CD4-positive, alpha-beta T cell treated with Interleukin-10 for 1 hour (primary cell): ENCODE measurements at regions not wholly inside any gene's neighbourhood (a gene's known extent, or its start where the extent isn't known, plus 50 kb on each side); places are given as distances from the start of the nearest gene placed in this dataset.

Experiments used
- DNase-seq: peaks from one replicate; pipeline ENCODE4 v3.0.0-alpha.2; 2020

DNA sequence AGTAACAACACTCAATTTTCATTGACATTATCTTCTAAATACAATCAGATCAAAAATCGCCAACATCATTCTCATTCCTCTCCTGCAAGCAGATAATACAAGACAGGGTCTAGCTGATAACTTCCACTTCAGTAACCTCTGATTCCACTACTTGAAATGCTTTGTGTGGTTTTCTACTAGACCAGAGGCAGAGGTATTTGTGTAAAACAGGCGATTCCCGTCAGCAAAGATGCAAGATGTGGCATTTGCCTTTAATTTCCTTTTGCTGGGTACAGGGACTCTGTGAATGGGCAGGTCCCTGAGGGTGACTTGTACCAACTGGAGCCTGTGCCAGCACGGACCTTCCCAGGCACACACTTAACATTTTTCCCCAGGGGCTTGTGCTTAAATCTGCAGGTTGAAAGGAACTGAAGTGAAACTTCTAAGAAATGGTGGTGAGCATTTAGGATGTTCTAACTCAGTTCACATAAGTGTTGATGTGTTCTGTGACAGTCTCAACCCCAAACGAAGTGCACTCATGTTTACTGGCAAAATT, 625.5 kb upstream of the WWC1 start:
- DNase-seq, result no peak

DNA sequence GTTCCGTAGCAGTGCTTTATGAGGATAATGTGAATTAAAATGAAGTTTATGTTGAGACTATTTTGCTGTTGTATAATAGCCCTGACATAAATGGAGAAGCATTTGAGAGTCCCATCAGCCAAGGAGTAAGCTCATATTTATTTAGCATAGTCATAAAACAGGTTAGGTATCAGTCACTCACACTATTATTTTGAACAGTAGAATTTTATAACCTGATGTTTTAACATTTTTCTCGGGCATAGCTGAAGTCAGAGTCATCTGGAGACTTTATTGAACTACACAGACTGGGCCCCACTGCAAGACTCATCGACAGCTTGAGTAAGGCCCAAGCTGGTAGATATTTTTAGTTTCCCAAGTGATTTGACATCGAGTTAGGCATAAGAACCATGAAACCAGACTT, 620.3 kb upstream of the WWC1 start:
- DNase-seq, result no peak

DNA sequence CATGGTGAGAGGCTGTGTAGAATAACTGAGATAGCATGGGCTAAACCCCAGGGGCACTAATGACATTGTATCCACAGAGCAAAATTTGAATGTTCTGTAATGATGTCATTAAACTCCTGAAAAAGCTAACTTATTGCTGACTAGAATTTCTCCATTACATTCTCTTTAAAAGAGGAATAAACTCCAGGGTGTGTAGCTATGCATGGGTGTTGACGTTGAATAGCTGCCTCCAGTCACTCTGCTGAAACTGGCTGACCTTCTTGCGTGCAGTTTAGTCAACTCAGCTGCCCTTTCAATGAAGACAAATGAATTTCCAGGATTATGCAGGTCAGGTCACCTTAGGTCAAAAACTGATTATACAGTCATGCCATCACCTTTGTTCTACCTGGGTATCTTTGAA, 617.5 kb upstream of the WWC1 start:
- DNase-seq, result no peak

DNA sequence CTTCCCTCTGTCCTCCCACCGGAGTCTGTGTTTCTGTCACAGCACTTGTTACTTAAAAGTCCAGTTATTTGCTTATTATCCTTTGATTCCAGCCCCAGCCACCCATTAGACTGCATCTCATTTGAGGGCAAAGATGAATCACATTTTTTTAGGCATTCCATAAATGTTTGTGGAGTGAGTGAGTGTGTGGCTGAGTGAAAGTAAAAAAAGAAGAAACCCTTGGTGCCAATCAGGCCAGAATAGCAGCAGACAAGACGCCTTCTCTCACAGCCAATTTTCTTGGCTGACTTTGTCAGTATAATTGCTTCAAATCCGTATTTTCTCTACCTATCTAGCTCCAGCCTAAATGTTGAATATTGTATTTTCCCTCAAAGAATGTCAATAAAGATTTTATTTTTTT, 613.0 kb upstream of the WWC1 start:
- DNase-seq, result no peak

DNA sequence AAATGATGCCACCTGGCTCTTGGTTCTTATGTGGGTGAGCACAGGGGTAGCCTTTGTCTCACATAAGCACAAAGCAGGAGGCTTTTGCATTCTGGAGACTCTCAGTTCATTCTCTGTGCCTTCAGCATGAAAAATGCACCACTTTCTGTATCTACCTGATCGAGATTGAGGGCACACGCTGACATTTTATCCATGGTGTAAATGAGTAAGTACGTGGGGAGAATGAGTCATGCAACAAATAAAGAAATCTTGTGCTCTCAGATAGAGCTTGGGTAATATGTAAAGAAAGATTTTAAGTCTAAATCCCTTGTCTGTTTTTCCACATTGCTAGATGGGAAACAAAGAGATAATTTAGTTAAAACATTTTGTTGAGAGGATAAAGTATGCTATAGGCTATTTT, 607.2 kb upstream of the WWC1 start:
- no peak for DNase-seq

DNA sequence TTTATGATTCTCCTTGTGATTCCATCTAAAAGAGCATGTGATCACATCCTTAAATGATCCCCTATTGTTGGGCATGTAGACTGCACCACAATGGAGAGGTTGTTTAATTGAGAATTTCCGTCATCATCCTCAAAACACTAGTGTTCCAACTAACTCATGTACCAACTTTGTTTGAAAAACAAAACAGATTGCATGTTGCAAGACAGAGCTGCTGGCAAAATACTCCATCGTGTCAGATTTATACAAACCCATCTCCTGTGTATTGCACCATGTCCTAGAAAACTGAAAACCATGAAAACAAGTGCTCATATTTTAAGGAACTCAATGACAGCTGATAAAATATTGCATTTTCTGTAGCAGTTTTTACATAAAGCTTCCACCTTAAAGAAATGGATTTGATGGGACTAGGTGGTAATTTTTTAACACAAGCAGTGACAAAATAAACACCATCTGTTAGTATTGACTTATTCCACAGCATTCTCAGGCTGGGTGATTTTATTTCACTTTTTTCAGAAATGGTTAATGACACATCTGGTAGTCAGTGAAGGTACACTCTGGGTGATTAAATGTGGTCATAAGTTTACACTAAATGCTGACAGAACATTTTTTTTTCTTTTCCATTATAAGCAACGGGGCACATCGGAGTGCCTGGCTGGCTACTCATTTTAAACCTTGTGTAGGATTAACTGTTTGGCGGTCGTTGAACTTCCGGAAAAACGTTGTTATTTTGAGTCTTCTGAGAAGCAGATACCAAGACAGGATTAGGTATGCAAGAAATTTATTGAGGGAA, 602.9 kb upstream of the WWC1 start:
- no peak for DNase-seq

DNA sequence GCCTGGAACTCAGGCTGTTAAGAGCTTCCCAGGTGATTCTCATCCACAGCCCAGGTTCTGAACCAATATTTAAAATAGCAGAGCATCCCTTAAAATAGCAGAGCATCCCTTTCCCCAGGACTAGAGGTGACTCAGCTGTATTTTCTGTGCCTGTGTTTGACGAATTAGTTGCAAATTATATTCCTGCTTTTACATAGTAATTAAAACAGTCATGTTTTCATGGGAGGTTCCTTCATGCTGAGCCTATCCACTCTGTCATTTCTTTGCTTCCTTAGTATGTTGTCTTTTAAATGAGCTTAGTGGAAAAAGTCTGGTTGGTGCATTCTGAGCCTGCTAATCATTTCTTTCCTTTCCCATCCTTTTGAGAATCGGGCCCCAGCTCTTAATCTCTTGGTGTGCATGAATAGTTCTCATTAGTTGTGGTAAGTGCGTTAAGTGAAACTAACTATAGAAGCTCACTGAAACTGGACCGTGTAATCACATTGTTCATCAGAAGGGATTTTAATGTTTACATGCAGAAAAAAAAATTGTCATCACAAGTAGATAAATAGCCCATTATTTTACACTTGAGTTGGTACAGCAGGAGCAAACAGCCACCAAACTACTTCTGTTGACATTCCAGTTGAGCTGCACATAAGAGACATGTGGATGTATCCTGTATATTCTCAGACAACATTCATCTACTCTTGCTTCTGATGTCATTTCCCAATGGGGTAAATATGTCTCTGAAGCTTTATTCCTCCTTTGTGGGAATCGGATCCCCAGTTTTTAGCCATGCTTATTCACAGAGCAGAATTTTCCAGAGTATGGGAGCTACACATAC, 596.9 kb upstream of the WWC1 start:
- no peak for DNase-seq

DNA sequence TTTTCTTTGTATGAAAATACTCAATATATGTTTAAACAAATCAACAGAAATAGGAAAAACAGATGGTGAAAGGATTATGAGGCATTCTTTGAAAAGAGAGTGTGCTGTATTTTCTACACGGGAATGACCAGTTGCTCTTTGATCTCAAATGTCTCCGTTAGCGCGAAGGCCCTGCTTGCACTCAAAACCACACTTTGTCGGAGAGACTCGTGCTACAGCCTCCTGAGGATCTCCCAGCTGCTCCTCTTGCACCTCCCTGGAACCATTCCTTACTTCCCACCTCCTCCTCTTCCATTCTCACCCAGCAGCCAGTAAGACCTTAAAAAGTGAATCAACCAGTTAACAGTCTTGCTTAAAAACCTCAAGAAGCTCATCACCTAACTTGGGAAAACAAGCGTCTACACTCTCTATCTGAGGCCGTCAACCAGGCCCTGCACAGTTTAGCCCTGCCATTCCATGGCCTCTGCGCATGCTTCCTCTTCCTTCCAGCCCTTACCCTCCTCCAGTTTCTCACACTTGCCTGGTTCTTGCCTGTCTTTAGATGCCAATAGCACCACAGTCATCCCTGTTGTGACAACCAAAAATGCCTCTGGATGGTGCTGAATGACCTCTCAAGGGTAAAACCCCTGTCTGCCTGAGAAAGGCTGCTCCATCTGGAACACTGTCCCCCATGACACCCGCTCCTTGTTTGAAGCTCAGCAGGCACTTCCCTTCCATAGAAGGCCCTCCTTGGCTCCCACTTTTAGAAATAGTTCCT, 594.7 kb upstream of the WWC1 start:
- DNase-seq, result no peak

DNA sequence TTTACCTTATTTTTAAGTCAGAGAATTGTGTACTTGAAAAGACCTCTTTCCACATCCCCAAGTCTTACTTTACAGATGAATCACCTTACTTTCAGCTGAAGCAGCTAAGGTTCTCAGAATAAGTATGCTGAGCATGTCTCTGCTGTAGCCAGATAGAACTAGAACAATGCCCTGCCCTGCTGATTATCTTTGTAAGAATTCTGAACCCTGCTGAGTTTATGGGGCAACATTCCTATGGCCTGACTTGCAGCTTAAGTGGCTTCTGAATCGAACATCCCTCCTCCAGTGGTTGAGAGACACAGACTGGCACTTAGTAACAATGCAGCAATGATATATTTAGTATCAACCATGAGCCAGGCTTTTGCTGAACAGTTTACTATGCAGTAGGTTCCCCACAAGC, 592.0 kb upstream of the WWC1 start:
- DNase-seq, result no peak

DNA sequence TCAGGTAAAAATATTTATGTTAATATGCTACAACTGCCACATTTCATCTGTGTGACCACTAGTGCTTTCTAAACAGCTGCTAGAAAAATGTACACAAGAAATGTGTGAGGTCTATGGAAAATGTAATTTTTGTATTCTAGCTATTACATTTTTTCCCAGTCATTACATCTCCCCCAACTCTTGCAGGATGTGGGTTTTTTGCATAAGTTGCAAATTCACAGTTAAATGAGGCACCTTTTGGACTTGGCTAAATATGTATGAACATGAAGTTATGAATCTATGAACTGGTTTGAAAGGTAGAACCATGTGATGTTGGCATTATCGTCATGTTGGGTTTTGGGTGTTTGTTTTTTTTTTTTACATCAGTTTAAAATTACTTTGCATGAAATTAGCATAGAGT, 590.4 kb upstream of the WWC1 start:
- no peak for DNase-seq

DNA sequence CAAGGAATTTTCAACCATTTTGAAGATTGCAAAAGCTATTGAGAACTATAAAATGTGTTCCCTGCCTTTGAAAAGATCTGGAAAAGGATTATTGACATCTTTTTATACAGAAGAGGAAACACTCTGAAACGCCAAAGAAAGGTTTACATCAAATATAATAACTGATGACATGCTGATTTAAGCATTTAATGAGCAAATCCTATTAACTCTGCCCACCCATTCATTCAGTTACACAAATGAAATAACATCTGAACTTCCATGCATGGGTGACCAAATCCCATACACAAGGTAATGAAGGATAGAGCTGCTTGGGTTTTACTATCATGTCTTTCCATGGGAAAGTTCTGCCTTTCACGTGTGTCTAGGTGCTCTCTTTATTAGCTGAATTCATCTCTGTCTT, 589.4 kb upstream of the WWC1 start:
- DNase-seq, result no peak

DNA sequence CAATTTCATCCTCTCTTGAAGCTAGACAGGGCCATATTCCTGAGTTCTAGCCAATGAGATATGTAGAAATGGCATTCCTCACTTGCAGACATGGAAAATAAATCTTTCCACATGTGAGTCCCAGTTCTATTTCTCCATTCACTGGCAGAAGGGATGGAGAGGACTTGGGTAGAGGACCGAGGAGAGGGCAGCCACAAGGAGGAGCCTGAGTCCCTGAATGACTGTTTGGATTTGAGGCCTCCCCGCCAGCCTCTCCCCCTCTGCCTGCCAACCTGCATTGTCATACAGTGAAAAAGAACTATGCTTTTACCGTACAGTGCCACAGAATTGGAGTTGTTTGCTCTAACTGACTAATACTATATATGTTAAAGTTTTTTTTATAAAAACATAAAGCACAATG, 583.0 kb upstream of the WWC1 start:
- DNase-seq, result no peak

DNA sequence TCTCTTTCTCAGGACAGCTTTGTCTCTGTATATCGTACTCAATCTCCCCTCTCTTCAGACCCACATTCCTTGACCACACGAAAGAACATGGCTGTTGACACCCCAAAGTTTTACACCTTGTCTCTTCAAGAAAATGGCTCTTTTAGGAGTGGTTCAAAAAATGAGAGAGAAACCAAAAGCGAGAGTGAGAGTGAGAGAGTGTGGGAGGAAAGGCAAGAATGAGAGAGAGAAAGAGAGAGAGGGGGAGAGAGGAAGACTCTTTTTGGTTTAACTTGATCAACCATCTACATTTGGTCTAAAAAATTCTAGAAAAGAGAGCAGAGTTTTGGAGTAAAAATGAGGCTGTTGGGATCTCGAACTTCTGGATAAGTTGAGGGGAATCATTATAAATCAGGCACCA, 581.8 kb upstream of the WWC1 start:
- no peak for DNase-seq

DNA sequence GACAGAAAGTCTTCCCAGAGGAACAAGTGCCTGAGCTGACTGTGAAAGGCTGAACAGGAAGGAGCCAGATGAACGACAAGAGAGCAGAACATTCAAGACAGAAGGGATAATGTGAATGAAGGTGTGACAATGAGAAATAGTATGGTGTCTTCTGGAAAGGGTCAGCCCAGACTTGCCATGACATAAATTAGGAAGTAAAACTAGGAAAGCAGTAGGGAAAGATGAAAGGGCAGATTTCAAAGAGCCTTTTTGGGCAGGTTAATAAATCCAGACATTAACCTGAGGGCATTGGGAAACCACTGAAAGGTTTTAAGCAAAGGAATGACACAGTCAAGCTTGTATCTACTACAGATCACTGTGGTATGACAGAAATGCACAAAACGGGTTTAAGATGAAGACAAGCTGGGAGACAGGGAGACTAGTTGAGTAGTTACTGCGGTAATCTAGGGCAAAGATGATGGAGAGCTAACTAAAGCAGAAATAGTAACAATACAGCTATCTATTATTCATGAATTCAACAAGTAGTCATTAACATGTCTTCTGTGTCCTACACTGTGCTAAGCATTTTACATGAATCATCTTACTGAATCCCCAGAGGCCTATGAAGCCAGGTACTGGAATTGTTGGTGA, 580.9 kb upstream of the WWC1 start:
- DNase-seq, result no peak

DNA sequence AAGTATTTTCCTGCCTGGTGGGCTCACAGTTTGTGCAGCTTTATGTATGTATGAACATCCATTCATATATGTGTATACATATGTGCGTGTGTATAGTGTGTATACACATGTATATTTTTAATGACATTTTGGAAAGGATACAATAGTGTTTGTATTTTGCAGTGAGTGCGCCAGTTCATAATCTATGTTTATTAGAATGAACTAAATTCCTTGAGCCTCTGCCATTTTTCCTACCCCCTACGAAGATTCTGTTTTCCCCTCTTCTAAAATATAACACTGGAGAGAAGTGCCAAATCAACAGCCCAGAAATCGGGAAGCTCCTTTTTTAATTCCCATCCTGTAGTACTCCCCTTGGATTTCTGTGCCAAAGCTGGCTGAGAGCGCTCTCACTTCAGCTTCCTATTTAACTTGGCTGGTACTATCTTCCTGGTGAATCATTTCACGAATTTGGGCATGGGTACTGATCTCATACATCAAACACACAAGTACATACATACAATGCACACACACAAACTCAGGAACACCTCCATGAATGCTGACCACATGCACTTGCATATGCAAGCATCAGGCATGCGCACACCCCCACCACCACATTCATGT, 578.4 kb upstream of the WWC1 start:
- no peak for DNase-seq

DNA sequence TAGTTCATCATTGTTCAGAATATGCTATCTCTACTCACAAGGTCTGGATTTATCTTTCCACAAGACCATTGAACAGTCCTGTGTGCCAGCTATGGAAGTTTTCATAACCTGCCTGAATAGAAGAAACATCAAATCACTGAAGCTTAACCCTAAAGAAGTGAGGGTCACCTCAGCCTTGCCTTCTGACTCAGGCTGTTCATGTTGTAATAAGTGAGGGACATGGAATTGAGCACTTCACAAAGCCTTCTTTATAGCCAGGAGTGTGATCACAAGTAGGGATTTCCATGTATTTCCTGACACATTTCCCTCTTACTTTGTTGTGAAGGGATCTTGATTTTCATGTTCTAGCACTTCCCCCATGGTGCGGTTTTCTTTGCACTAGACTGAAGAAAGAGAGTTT, 577.5 kb upstream of the WWC1 start:
- DNase-seq, result no peak

DNA sequence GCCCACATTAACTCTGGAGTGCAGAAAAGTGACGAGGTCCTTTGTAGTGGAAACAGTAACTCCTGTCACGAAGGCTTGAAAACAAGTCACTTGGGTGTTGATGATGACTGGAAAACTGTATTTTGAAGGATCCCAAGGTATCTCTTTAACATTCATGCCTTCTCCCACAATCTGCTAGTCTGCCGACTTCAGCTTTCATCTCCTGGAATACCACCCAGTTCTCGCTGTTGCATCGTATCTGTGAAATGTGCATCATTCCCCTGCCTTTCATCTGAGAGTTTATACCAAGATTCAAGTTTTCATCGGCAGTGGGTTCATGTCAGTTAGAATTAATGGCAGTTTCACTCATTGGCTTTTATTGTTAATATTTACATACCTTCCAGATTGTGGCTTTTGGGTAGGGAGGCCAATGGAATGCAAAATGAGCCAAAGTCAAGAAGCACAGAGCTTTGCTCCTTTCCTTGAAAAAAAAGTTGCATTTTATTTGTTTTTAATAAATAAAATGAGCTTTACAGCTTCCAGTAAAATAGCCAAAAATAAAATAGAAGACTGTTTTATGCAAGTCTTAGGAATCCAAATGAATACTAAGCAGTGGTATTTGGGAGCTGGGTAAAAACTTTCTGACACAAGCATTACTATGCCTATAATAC, 575.2 kb upstream of the WWC1 start:
- DNase-seq, result no peak

DNA sequence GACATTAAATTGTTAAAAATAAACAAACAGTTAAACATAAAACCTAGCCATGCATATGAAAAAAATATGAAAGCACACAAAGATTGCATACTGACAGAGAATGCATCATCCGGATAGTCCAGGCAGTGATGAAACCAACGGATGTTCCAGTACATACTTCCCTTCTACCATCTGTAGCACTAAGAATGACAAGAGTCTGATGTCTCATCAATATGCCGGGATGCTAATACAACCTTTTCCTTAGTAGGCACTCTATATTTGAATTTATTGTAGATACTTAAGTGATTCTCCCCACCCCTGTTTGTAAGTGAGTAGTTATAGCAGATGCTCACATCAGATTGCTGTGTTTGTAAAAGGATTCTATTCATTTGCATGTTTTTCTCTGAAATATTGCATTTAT, 571.2 kb upstream of the WWC1 start:
- DNase-seq, result no peak

DNA sequence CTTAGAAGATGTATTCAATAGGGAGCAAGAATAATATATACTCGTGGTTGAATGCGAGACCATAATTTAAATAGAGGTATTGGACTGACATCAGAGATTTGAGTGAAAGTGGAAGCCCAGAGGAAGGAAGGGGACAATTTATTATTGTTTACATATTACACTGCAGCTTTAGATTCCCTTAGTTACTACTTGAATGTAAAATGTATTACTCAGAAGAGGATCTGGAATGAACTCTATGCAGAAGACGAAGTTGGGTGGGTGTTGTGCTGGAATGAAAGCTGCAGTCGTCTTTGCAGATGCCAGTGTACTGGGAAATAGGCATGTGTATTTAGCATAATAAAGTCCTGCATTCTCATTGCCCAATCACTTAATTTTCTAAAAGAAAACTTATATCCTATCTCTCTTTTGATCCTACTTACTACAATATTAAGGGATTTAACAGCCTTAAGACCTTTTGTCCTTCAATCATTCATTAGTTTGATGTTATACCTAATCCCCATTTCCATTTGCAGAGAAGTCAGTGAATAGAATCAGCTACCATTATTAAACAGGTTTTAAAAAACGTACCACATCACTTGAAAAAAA, 570.7 kb upstream of the WWC1 start:
- no peak for DNase-seq

DNA sequence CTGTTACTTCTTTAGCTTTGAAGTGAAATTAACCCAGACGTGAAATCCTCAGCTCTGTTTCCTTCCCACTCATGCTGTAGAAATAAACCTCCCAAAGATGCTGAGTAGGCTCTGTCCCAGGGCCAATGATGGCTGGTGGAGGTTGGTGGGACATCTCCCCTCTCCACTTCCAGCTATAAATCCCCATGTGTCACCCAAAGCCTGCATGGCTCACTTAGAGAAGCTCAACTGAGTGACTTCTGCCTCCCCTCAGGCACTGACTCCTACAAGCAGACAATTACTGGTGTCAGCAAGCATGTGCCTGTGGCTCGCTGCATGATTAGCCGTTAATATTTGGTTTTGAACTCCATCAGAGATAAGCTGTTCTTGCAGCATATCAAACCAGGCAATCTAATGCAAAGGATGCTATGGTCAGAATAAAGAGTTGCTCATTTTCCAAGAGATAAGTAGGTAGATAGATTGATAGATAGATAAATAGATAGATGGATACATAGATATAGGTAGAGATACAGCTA, 569.5 kb upstream of the WWC1 start:
- DNase-seq, result no peak

DNA sequence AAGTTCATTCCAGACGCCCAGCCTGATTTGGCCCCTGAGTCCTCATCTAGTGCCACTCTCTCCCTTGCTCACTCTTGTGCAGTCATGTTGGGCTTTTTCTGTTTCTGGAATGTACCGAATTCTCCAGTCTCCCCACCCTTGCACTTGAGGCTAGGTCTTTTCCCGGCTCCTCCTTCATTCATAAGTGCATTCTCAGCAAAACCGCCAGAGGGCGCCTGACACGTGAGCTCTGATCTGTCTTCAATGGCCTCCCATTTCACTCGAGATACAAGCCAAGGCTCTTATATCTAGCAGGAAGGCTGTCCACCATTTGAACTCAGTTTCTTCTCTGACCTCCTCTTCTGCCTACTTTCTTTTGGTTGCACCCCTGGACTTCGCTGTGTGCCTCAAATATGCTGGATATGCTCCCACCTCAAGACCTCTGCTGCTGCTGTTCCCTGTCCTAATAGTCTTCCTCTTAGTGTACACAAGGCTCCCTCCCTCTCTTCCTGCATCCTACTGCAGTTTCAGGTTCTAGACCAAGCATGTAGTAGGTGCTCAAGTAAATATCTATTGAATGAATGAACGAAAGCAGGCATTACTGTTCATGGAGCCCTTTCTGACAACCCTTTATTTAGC, 568.1 kb upstream of the WWC1 start:
- DNase-seq, result peak; percentile 61
